Mucosa of gallbladder (tissue), 1 donor: ENCODE measurements at regions not wholly inside any gene's neighbourhood (a gene's known extent, or its start where the extent isn't known, plus 50 kb on each side); places are given as distances from the start of the nearest gene placed in this dataset.

ENCODE experiments used
- DNase-seq: peaks from one replicate; pipeline ENCODE4 v3.0.0-alpha.2; 2020; ENCODE audit warnings: low spot score
- donor health status: DM: no; HTN: no; CAD: no.

DNA sequence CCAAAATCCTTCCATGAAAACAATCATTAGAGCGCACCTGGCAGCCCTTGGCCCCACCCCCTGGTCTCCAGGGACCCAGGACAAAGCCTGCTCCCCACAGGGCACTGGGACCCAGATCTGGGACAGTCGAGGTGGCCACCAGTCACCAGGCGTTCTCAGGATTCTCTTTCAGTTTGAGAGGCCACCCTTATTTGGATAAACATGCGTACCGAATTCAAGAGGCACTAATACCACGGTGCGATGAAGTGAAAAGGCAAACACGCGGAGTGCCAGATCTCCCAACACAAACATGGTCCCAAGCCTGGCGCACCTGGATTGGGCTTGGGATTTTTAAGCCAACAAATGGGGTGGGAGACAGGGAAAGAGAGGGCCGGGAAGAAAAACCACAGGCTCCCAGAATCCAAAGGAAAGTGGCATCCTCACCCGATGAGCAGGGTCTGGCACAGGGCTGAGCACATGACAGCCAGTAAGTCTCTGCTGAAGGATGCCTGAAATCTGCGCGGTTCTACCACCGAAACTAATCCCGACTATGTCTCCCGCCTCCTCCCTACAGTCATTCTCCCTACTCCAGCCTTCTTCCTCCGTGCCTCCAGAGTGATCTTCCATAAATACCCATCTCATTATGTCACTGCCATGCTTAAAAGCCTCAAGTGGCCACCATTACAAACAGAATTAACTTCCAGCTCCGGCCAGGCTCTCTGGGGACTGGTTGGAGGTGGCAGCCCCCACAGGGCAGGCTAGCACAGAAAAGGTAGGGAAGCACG, 60.9 kb upstream of the KLHL29 start:
- no peak for DNase-seq

DNA sequence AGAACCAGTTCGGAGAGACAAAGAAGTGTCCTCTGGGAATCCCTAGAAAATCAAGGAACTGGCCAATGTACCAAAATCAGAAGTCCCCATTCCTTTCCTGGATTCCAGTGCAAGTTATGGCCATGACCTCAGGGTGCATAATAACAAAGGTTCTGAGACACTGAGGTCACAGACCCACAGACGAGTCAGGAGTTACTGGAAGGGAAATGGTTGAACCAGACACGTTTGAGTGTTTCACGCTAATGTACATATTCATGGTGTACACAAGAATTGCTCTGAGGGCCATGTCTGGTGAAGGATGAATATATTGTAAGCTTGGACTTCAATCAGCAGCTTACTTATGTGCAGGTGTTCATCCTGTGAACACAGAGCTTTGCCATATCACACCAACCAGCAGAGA, 58.6 kb upstream of the KLHL29 start:
- DNase-seq, result no peak

DNA sequence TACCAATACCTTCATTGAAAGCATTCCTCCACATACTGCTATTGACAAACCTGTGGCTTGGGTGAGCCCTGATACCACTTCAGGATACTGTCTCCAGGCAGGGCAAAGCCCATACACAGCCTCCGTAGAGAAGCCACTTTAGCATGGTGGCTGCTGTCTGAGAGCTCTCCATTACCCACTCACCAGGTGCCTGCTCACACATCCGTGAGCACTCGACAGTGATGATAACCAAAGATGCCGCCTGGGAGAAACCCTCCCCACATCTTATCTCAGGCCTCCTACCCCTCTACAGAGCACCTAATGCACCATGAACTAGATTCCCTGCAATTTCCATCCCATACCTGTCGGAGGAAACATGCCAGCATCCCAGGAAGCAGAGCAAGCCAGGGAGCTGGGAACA, 57.6 kb upstream of the KLHL29 start:
- DNase-seq, result no peak

GRCh38 chr2:23327887-23328286, 57.1 kb upstream of the KLHL29 start:
- no peak for DNase-seq

GRCh38 chr2:23330214-23330613, 54.8 kb upstream of the KLHL29 start:
- DNase-seq, result no peak
